ENCODE measurements at regions not wholly inside any gene's neighbourhood (a gene's known extent, or its start where the extent isn't known, plus 50 kb on each side); places are given as distances from the start of the nearest gene placed in this dataset.

DNA sequence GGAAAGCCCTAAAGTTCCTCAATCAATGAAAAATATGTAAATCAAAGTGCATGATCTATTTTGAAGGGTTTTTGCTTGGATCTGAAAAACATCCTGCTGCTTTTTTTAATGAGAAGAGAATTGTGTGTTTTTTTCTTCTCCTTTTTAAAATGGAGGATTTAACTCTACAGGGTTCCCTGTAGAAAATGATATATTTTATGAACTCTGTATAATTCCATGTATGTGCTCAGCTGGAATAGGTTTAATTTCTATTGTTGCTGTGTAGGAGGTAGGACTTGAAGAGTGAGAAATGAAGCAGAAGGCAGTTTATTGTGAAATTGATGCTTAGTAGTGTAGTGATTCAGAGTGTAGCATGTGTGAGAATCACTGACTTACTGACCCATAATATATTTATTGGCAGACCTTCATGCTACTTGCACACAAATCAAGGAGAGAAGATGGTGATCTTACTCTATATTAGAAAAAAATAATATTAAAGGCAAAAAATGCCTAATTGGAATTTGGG is 286.8 kb upstream of the FSTL5 start:
- Histone ChIP-seq H3K9ac (ENCODE audit: insufficient read depth, low read length) (no peak overlapping the region), H3K4me3 (replicated peaks in 1 of 4; ENCODE audit: control extremely low read depth in 1 of 4, insufficient read depth in 1 of 4, low read depth in 3 of 4, low read length in 4 of 4) (no peak overlapping the region), H3K79me2 (ENCODE audit: control insufficient read depth, insufficient read depth, low read length) (no peaks in the 10 kb centered on the region), H3K4me1 (ENCODE audit: control insufficient read depth, extremely low read depth, insufficient read depth, low read length) (no peaks in the 10 kb centered on the region), H2AFZ (ENCODE audit: low read length) (no peak overlapping the region), H3K9me3 (ENCODE audit: control insufficient read depth, insufficient read depth, low read depth, low read length) (no peaks in the 10 kb centered on the region), H3K27ac (ENCODE audit: insufficient read depth, low read length) (no peak overlapping the region), H3K27me3 (ENCODE audit: control insufficient read depth, insufficient read depth, low read length) (no peaks in the 10 kb centered on the region), H4K20me1 (ENCODE audit: control insufficient read depth, extremely low read depth, insufficient read depth, low read length) (no peaks in the 10 kb centered on the region), H3K4me2 (ENCODE audit: extremely low read depth, insufficient read depth, low read length) (no peak overlapping the region), H3K36me3 (ENCODE audit: control insufficient read depth, insufficient read depth, low read length) (no peaks in the 10 kb centered on the region)
- DNase-seq (ENCODE audit: low read depth in 2 of 2): no peak
- TF ChIP-seq EZH2 (IDR thresholded peaks at IDR 0.05; ENCODE audit: low read length, missing control alignments): no peak
- TF ChIP-seq, protein P1, sequence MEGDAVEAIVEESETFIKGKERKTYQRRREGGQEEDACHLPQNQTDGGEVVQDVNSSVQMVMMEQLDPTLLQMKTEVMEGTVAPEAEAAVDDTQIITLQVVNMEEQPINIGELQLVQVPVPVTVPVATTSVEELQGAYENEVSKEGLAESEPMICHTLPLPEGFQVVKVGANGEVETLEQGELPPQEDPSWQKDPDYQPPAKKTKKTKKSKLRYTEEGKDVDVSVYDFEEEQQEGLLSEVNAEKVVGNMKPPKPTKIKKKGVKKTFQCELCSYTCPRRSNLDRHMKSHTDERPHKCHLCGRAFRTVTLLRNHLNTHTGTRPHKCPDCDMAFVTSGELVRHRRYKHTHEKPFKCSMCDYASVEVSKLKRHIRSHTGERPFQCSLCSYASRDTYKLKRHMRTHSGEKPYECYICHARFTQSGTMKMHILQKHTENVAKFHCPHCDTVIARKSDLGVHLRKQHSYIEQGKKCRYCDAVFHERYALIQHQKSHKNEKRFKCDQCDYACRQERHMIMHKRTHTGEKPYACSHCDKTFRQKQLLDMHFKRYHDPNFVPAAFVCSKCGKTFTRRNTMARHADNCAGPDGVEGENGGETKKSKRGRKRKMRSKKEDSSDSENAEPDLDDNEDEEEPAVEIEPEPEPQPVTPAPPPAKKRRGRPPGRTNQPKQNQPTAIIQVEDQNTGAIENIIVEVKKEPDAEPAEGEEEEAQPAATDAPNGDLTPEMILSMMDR (conservative IDR thresholded peaks at IDR 0.05 in 1 of 2, IDR thresholded peaks at IDR 0.05 in 1 of 2; ENCODE audit: low read depth in 1 of 2, low read length in 2 of 2): no peak

GRCh38 chr4:162443510-162443909 is 279.7 kb upstream of the FSTL5 start:
- TF ChIP-seq EZH2 (IDR thresholded peaks at IDR 0.05; ENCODE audit: low read length, missing control alignments): no peak
- TF ChIP-seq, protein P1 (conservative IDR thresholded peaks at IDR 0.05 in 1 of 2, IDR thresholded peaks at IDR 0.05 in 1 of 2; ENCODE audit: low read depth in 1 of 2, low read length in 2 of 2): no peak
- H3K4me2 ChIP-seq (ENCODE audit: extremely low read depth, insufficient read depth, low read length): no peak overlapping the region
- H3K9ac ChIP-seq (ENCODE audit: insufficient read depth, low read length): no peak overlapping the region

DNA sequence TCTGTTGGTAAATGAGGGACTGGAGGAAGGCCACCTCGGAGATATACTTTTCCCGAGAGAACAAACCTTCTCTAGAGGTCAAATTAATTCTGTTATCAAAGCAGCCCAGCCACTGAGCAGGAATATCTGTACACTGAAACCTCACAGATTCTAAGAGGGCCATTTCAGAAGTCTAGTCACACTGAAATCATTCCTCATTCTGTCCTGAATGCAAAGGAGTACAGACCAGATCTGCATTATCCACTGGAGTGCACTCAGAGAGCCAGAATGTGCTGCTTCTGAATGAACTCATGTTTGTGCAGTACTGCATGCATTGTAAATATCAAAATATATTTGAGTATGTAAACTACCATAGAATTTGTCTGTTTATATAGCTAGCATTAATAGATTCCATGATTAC is 278.3 kb upstream of the FSTL5 start:
- Histone ChIP-seq H3K36me3 (ENCODE audit: control insufficient read depth, insufficient read depth, low read length) (no peaks in the 10 kb centered on the region), H2AFZ (ENCODE audit: low read length) (no peak overlapping the region), H3K79me2 (ENCODE audit: control insufficient read depth, insufficient read depth, low read length) (no peaks in the 10 kb centered on the region), H3K4me1 (ENCODE audit: control insufficient read depth, extremely low read depth, insufficient read depth, low read length) (no peaks in the 10 kb centered on the region), H3K9me3 (ENCODE audit: control insufficient read depth, insufficient read depth, low read depth, low read length) (no peaks in the 10 kb centered on the region), H4K20me1 (ENCODE audit: control insufficient read depth, extremely low read depth, insufficient read depth, low read length) (no peaks in the 10 kb centered on the region), H3K4me3 (replicated peaks in 1 of 4; ENCODE audit: control extremely low read depth in 1 of 4, insufficient read depth in 1 of 4, low read depth in 3 of 4, low read length in 4 of 4) (no peak overlapping the region), H3K4me2 (ENCODE audit: extremely low read depth, insufficient read depth, low read length) (no peak overlapping the region), H3K27me3 (ENCODE audit: control insufficient read depth, insufficient read depth, low read length) (no peaks in the 10 kb centered on the region), H3K27ac (ENCODE audit: insufficient read depth, low read length) (no peak overlapping the region), H3K9ac (ENCODE audit: insufficient read depth, low read length) (no peak overlapping the region)
- TF ChIP-seq, protein P1 (conservative IDR thresholded peaks at IDR 0.05 in 1 of 2, IDR thresholded peaks at IDR 0.05 in 1 of 2; ENCODE audit: low read depth in 1 of 2, low read length in 2 of 2): no peak
- no peak for TF ChIP-seq EZH2 (IDR thresholded peaks at IDR 0.05; ENCODE audit: low read length, missing control alignments)
- no peak for DNase-seq (ENCODE audit: low read depth in 2 of 2)

More at GRCh38 chr4:162443510-162443909, 279.7 kb upstream of the FSTL5 start:
- no peak overlapping the region for H2AFZ ChIP-seq (ENCODE audit: low read length)
- H3K27ac ChIP-seq (ENCODE audit: insufficient read depth, low read length): no peak overlapping the region
- no peaks in the 10 kb centered on the region for H3K79me2 ChIP-seq (ENCODE audit: control insufficient read depth, insufficient read depth, low read length)
- no peaks in the 10 kb centered on the region for H3K4me1 ChIP-seq (ENCODE audit: control insufficient read depth, extremely low read depth, insufficient read depth, low read length)
- no peaks in the 10 kb centered on the region for H3K36me3 ChIP-seq (ENCODE audit: control insufficient read depth, insufficient read depth, low read length)
- DNase-seq (ENCODE audit: low read depth in 2 of 2): no peak
- H3K4me3 ChIP-seq (replicated peaks in 1 of 4; ENCODE audit: control extremely low read depth in 1 of 4, insufficient read depth in 1 of 4, low read depth in 3 of 4, low read length in 4 of 4): no peak overlapping the region
- no peaks in the 10 kb centered on the region for H3K9me3 ChIP-seq (ENCODE audit: control insufficient read depth, insufficient read depth, low read depth, low read length)
- H4K20me1 ChIP-seq (ENCODE audit: control insufficient read depth, extremely low read depth, insufficient read depth, low read length): no peaks in the 10 kb centered on the region
- no peaks in the 10 kb centered on the region for H3K27me3 ChIP-seq (ENCODE audit: control insufficient read depth, insufficient read depth, low read length)
